HEK293 (cell line): ENCODE measurements at regions not wholly inside any gene's neighbourhood (a gene's known extent, or its start where the extent isn't known, plus 50 kb on each side); places are given as distances from the start of the nearest gene placed in this dataset.
"Not testable (repeated sequence)": the region's sequence is repeated elsewhere in the genome, so short reads cannot be mapped to it uniquely, and the experiment has no call there.

Experiments used
- CTCF ChIA-PET: fragments of 350-600 bp; formaldehyde crosslinking; extraction: SDS; loops from one replicate; lab custom pipeline; 2021; ENCODE audit warnings: antibody characterized with exemption; lab: Yijun Ruan, JAX
- POLR2A ChIA-PET: fragments of 300-600 bp; formaldehyde crosslinking; extraction: SDS; loops from one replicate; lab custom pipeline; 2020; ENCODE audit warnings: antibody characterized with exemption, inconsistent platforms; lab: Yijun Ruan, JAX
- H3K27ac ChIP-seq: fragments of 200-500 bp; sonication (Bioruptor generic); 2 replicates; pipeline ENCODE4 v1.5.1; 2014; ENCODE audit warnings: low read depth, low read length, control low read depth, inconsistent platforms; ENCODE audit errors: extremely low read depth
- H3K36me3 ChIP-seq, 2 experiments: fragments of 200-500 bp in 1 of 2; sonication (Bioruptor generic) in 1 of 2; 1 replicate in 1 of 2; 2 replicates in 1 of 2; pipeline ENCODE4 v1.5.1; 2014 to 2017; ENCODE audit warnings: inconsistent platforms in 2 of 2, low read length in 2 of 2; ENCODE audit not compliant: control insufficient read depth in 2 of 2, insufficient read depth in 1 of 2
- H3K4me1 ChIP-seq: fragments of 200-500 bp; sonication (Bioruptor generic); 2 replicates; pipeline ENCODE4 v1.5.1; 2014; ENCODE audit warnings: mild to moderate bottlenecking, low read length, inconsistent platforms; ENCODE audit not compliant: control insufficient read depth, insufficient read depth
- H3K4me3 ChIP-seq: 2 replicates; pipeline ENCODE4 v1.5.1; 2011; ENCODE audit warnings: low read depth, mild to moderate bottlenecking, control low read depth, low read length, moderate library complexity
- H3K9me3 ChIP-seq: fragments of 200-500 bp; sonication (Bioruptor generic); 2 replicates; pipeline ENCODE4 v1.5.1; 2014; ENCODE audit warnings: low read depth, low read length, inconsistent platforms; ENCODE audit not compliant: control insufficient read depth, insufficient read depth
- BCL6B ChIP-seq: fragments of 450-650 bp; formaldehyde crosslinking; IDR thresholded peaks from 2 replicates; pipeline ENCODE4 v1.5.1; 2017; ENCODE audit warnings: missing biosample characterization, missing genetic modification characterization
- GLI2 ChIP-seq: fragments of 450-650 bp; formaldehyde crosslinking; IDR thresholded peaks from 2 replicates; pipeline ENCODE4; 2017; ENCODE audit warnings: missing biosample characterization, missing genetic modification characterization, low read depth, borderline replicate concordance
- REPIN1 ChIP-seq: fragments of 450-650 bp; formaldehyde crosslinking; IDR thresholded peaks from 2 replicates; pipeline ENCODE4 v1.5.1; 2017; ENCODE audit warnings: missing biosample characterization, missing genetic modification characterization, low read depth
- SALL2 ChIP-seq: fragments of 450-650 bp; formaldehyde crosslinking; IDR thresholded peaks from 2 replicates; pipeline ENCODE4 v1.5.0; 2017; ENCODE audit warnings: missing biosample characterization, mild to moderate bottlenecking, missing genetic modification characterization, borderline replicate concordance
- SETDB1 ChIP-seq: IDR thresholded peaks from one replicate; pipeline ENCODE4 v1.6.1; 2017; ENCODE audit warnings: mild to moderate bottlenecking, low read length, moderate library complexity, mixed read lengths; ENCODE audit not compliant: insufficient read length
- TRIM28 ChIP-seq: IDR thresholded peaks from 2 replicates; pipeline ENCODE4 v1.6.1; 2011; ENCODE audit warnings: low read length, control low read depth, borderline replicate concordance
- ZBTB21 ChIP-seq: fragments of 450-650 bp; formaldehyde crosslinking; IDR thresholded peaks from 2 replicates; pipeline ENCODE4 v1.5.1; 2017; ENCODE audit warnings: missing biosample characterization, missing genetic modification characterization
- ZBTB26 ChIP-seq: fragments of 450-650 bp; formaldehyde crosslinking; optimal IDR thresholded peaks from 2 replicates; pipeline ENCODE3; 2016; ENCODE audit warnings: missing biosample characterization, mild to moderate bottlenecking, missing genetic modification characterization
- ZBTB7A ChIP-seq: fragments of 450-650 bp; formaldehyde crosslinking; IDR thresholded peaks from 2 replicates; pipeline ENCODE4 v1.5.1; 2016; ENCODE audit warnings: low read depth, missing biosample characterization, missing genetic modification characterization
- ZFP41 ChIP-seq: fragments of 450-650 bp; formaldehyde crosslinking; IDR thresholded peaks from 2 replicates; pipeline ENCODE4 v1.5.1; 2016; ENCODE audit warnings: missing biosample characterization, missing genetic modification characterization, borderline replicate concordance
- ZNF184 ChIP-seq: fragments of 450-650 bp; IDR thresholded peaks from 2 replicates; pipeline ENCODE4 v1.5.1; 2018; ENCODE audit warnings: missing biosample characterization, mild to moderate bottlenecking, missing genetic modification characterization
- ZNF292 ChIP-seq: fragments of 450-650 bp; formaldehyde crosslinking; IDR thresholded peaks from 2 replicates; pipeline ENCODE4 v1.5.1; 2016; ENCODE audit warnings: low read depth, missing biosample characterization, missing genetic modification characterization, borderline replicate concordance
- ZNF324 ChIP-seq: fragments of 450-650 bp; formaldehyde crosslinking; IDR thresholded peaks from 2 replicates; pipeline ENCODE4 v1.5.1; 2016; ENCODE audit warnings: missing biosample characterization, missing genetic modification characterization
- ZNF335 ChIP-seq: fragments of 450-650 bp; formaldehyde crosslinking; conservative IDR thresholded peaks from 2 replicates; pipeline ENCODE4 v1.5.1; 2016; ENCODE audit warnings: missing biosample characterization, missing genetic modification characterization
- ZNF473 ChIP-seq: fragments of 450-650 bp; formaldehyde crosslinking; IDR thresholded peaks from 2 replicates; pipeline ENCODE4 v1.5.1; 2017; ENCODE audit warnings: missing biosample characterization, missing genetic modification characterization
- ZNF513 ChIP-seq: fragments of 450-650 bp; IDR thresholded peaks from 2 replicates; pipeline ENCODE4 v1.5.1; 2018; ENCODE audit warnings: missing biosample characterization, missing genetic modification characterization
- ZNF549 ChIP-seq: fragments of 450-650 bp; IDR thresholded peaks from 2 replicates; pipeline ENCODE4 v1.5.1; 2018; ENCODE audit warnings: missing biosample characterization, missing genetic modification characterization, mild to moderate bottlenecking, inconsistent platforms, moderate library complexity
- ZNF645 ChIP-seq: fragments of 450-650 bp; formaldehyde crosslinking; IDR thresholded peaks from 2 replicates; pipeline ENCODE4; 2016; ENCODE audit warnings: missing biosample characterization, missing genetic modification characterization
- ZNF664 ChIP-seq: fragments of 450-650 bp; formaldehyde crosslinking; IDR thresholded peaks from 2 replicates; pipeline ENCODE4 v1.5.1; 2016; ENCODE audit warnings: missing biosample characterization, missing genetic modification characterization

GRCh38 chr19:23984911-23985310, 70.2 kb downstream of the ZNF726 start:
- H3K27ac ChIP-seq, CTCF ChIA-PET, POLR2A ChIA-PET, H3K9me3 ChIP-seq, H3K4me1 ChIP-seq, H3K4me3 ChIP-seq, H3K36me3 ChIP-seq: not testable (repeated sequence)

- POLR2A ChIA-PET = no interaction called here
- H3K4me3 ChIP-seq = no peak overlapping the region
- TF ChIP-seq ZNF549 (tag by site-specific recombination) = no peak
- TF ChIP-seq ZNF184 = no peak
- no peak for TF ChIP-seq ZNF335 (tag by site-specific recombination)
- TF ChIP-seq ZFP41 (tag by site-specific recombination) = no peak
- no peak for TF ChIP-seq REPIN1 (tag by site-specific recombination)
- no peak for TF ChIP-seq ZNF292
- no peak for TF ChIP-seq GLI2 (tag by site-specific recombination)
- no peak for TF ChIP-seq ZNF664 (tag by site-specific recombination)
- no peak for TF ChIP-seq ZNF324 (tag by site-specific recombination)
- TF ChIP-seq ZBTB26 = no peak
- no peak for TF ChIP-seq ZNF473 (tag by site-specific recombination)
- TF ChIP-seq SETDB1 = no peak
- TF ChIP-seq ZBTB7A (tag by site-specific recombination) = no peak
- no peak for TF ChIP-seq ZNF645 (tag by site-specific recombination)
- TF ChIP-seq ZNF513 (tag by site-specific recombination) = no peak
- TF ChIP-seq ZBTB21 (tag by site-specific recombination) = no peak
- TF ChIP-seq BCL6B (tag by site-specific recombination) = no peak
- TF ChIP-seq, all 188 proteins: peak for 0
- Histone ChIP-seq H3K9me3 (no peaks in the 10 kb centered on the region), H3K36me3 (no peaks in the 10 kb centered on the region), H3K4me1 (no peaks in the 10 kb centered on the region), H3K27ac (no peak overlapping the region)
- CTCF ChIA-PET = no interaction called here
Measured at GRCh38 chr19:23986623-23987022, 71.9 kb downstream of the ZNF726 start.

- Histone ChIP-seq H3K36me3 (no peaks in the 10 kb centered on the region), H3K27ac (no peak overlapping the region), H3K4me1 (no peaks in the 10 kb centered on the region), H3K9me3 (no peaks in the 10 kb centered on the region), H3K4me3 (no peak overlapping the region)
- CTCF ChIA-PET = no interaction called here
- TF ChIP-seq TRIM28 (0 out of 2 replicates have a peak, but pooled peaks have one; percentile 41), SALL2 (no peak)
- POLR2A ChIA-PET = no interaction called here
Measured at GRCh38 chr19:23991170-23991569, 76.5 kb downstream of the ZNF726 start.
